Activated CD8-positive, alpha-beta T cell treated with anti-CD3 and anti-CD28 coated beads for 36 hours (primary cell): ENCODE measurements at regions not wholly inside any gene's neighbourhood (a gene's known extent, or its start where the extent isn't known, plus 50 kb on each side); places are given as distances from the start of the nearest gene placed in this dataset.
"Not testable (repeated sequence)": the region's sequence is repeated elsewhere in the genome, so short reads cannot be mapped to it uniquely, and the experiment has no call there.

Source experiments
- ATAC-seq: fragments of 200-7000 bp; cut with Tn5 transposase; one replicate; pipeline ENCODE4 v1.10.0; 2021; ENCODE audit warnings: mild to moderate bottlenecking, moderate library complexity
- CTCF ChIA-PET: fragments of 350-600 bp; sonication (Branson Sonifier 250); formaldehyde crosslinking; loops from one replicate; lab custom pipeline; 2021; ENCODE audit warnings: antibody characterized with exemption; lab: Charles Lee
- POLR2A ChIA-PET: fragments of 350-600 bp; sonication (Branson Sonifier 250); formaldehyde crosslinking; loops from one replicate; lab custom pipeline; 2021; ENCODE audit warnings: antibody characterized with exemption; lab: Charles Lee
- DNase-seq: peaks from one replicate; pipeline ENCODE4 v3.0.0-alpha.2; 2020
- H3K27ac Mint-ChIP-seq: one replicate; pipeline ENCODE4 v1.8.0; 2021; ENCODE audit warnings: mild to moderate bottlenecking, mixed read lengths
- H3K27me3 Mint-ChIP-seq: one replicate; pipeline ENCODE4 v1.8.0; 2021; ENCODE audit warnings: mixed read lengths
- H3K36me3 Mint-ChIP-seq: one replicate; pipeline ENCODE4 v1.8.0; 2021; ENCODE audit warnings: low read depth, mixed read lengths
- H3K4me1 Mint-ChIP-seq: one replicate; pipeline ENCODE4 v1.8.0; 2021; ENCODE audit warnings: low read depth, mixed read lengths
- H3K4me3 Mint-ChIP-seq: one replicate; pipeline ENCODE4 v1.8.0; 2021; ENCODE audit warnings: mild to moderate bottlenecking, moderate library complexity, mixed read lengths
- H3K9me3 Mint-ChIP-seq: one replicate; pipeline ENCODE4 v1.8.0; 2021; ENCODE audit warnings: mixed read lengths
- CTCF ChIP-seq: fragments of 200-600 bp; IDR thresholded peaks from one replicate; pipeline ENCODE4 v1.8.0; 2022; ENCODE audit warnings: antibody characterized with exemption, mild to moderate bottlenecking
- intact Hi-C: fragments of 100-400 bp; cut with micrococcal nuclease; formaldehyde crosslinking; loops from one replicate; pipeline ENCODE4 v1.10.0; 2022

DNA sequence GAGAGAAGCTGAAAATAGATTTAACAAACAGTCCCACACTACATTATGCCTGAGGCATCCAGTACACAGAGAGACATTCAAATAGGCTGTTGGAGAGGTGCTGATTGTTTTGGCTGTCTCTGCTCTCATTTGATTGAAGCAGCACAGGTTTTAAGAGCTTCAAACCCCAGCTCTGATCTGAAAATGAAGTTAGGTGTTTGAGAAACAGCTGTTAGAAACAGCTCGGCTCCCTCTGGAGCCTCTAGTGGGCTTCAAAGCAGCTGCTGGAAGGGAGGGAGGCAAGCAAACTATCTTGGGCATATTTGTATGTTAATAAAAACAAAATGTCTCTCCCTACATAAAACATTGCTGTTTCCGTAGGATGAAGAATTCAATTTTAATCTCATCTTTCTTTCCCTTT is 607.3 kb upstream of the GOT2 start:
- TF ChIP-seq CTCF = no peak
- H3K9me3 Mint-ChIP-seq = no peaks in the 10 kb centered on the region
- POLR2A ChIA-PET = no interaction called here
- ATAC-seq (no peak), DNase-seq (no peak)
- intact Hi-C loops = no loop called here
- H3K27ac Mint-ChIP-seq = no peak overlapping the region
- H3K4me3 Mint-ChIP-seq = no peak overlapping the region
- H3K36me3 Mint-ChIP-seq = no peaks in the 10 kb centered on the region
- CTCF ChIA-PET = no interaction called here
- H3K27me3 Mint-ChIP-seq = no peaks in the 10 kb centered on the region
- H3K4me1 Mint-ChIP-seq = no peaks in the 10 kb centered on the region

GRCh38 chr16:59339871-59340270 is 605.8 kb upstream of the GOT2 start:
- no peaks in the 10 kb centered on the region for H3K4me1 Mint-ChIP-seq
- no peak for TF ChIP-seq CTCF

DNA sequence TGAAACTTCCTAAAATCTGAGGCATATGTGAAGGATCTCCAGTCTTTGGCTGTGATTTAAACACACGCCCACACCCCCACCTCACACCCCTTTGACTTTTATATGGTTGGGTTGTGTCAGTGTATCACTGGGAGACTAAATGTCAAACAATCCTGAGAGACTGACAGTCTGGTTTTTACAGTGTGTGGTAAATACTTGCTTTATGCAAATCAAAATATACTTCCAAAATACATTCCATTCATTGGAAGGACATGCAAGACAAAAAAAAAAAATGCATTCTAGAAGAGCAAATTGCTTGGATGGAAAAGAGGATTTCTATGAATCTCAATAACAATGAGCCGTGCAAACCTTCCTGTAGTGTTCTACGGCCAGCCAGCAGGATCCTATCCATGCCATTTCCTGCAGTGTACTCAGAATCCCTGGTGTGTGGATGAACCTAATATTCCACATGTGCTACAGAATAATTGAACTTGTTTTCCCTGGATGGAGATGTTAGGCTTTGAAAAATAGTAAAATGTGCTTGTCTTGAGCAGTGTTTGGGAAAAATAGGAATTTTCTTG is 602.1 kb upstream of the GOT2 start:
- DNase-seq (no peak), ATAC-seq (no peak)
- H3K4me1 Mint-ChIP-seq = no peaks in the 10 kb centered on the region
- no peak overlapping the region for H3K4me3 Mint-ChIP-seq
- no peaks in the 10 kb centered on the region for H3K27me3 Mint-ChIP-seq
- no peak overlapping the region for H3K27ac Mint-ChIP-seq
- ChIA-PET POLR2A (no interaction called here), CTCF (no interaction called here)
- H3K9me3 Mint-ChIP-seq = peaks cover 2% of the 10 kb centered on the region
- no peaks in the 10 kb centered on the region for H3K36me3 Mint-ChIP-seq
- intact Hi-C loops = no loop called here
- TF ChIP-seq CTCF = no peak

More at GRCh38 chr16:59339871-59340270, 605.8 kb upstream of the GOT2 start:
- no peaks in the 10 kb centered on the region for H3K9me3 Mint-ChIP-seq
- ChIA-PET POLR2A (no interaction called here), CTCF (no interaction called here)
- H3K4me3 Mint-ChIP-seq = no peak overlapping the region
- DNase-seq (no peak), ATAC-seq (no peak)
- H3K27ac Mint-ChIP-seq = no peak overlapping the region
- no peaks in the 10 kb centered on the region for H3K27me3 Mint-ChIP-seq
- no peaks in the 10 kb centered on the region for H3K36me3 Mint-ChIP-seq
- intact Hi-C loops = no loop called here

DNA sequence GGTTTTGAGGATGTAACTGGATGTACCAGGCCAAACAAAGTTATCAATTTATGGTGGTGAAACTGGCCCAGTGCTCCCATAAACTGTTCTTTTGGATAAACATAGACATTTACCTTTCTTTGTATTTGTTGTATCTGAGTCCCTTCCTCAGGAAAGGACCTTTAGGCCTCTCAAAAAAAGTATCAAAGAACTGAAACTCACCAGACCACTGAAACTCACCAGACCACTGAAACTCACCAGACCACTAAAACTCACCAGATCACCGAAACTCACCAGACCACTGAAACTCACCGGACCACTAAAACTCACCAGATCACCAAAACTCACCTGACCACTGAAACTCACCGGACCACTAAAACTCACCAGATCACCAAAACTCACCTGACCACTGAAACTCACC is 597.6 kb upstream of the GOT2 start:
- H3K27ac Mint-ChIP-seq, H3K27me3 Mint-ChIP-seq, intact Hi-C loops, POLR2A ChIA-PET, CTCF ChIA-PET, ATAC-seq, H3K36me3 Mint-ChIP-seq, H3K9me3 Mint-ChIP-seq, DNase-seq, H3K4me1 Mint-ChIP-seq, H3K4me3 Mint-ChIP-seq: not testable (repeated sequence)

- no peaks in the 10 kb centered on the region for H3K36me3 Mint-ChIP-seq
- no peak overlapping the region for H3K27ac Mint-ChIP-seq
- no peak for ATAC-seq
- H3K4me1 Mint-ChIP-seq = no peaks in the 10 kb centered on the region
- ChIA-PET CTCF (no interaction called here), POLR2A (no interaction called here)
- peaks cover 3% of the 10 kb centered on the region for H3K27me3 Mint-ChIP-seq
- no peak for DNase-seq
- no peak for TF ChIP-seq CTCF
- peaks cover 2% of the 10 kb centered on the region for H3K9me3 Mint-ChIP-seq
- H3K4me3 Mint-ChIP-seq = no peak overlapping the region
- intact Hi-C loops = no loop called here
These were observed 596.0 kb upstream of the GOT2 start for GRCh38 chr16:59330019-59330670.
